Coronary artery (tissue), 2 donors: ENCODE measurements at regions not wholly inside any gene's neighbourhood (a gene's known extent, or its start where the extent isn't known, plus 50 kb on each side); places are given as distances from the start of the nearest gene placed in this dataset.
A peak's percentile ranks its signal among the peaks of the same experiment; 100 is the strongest.

ENCODE experiments used
- DNase-seq: peaks from one replicate; pipeline ENCODE4 v3.0.0-alpha.2; 2017; ENCODE audit warnings: low spot score
- H3K27ac ChIP-seq, 2 donors: fragments of 200-600 bp; sonication (generic); one replicate each; pipeline ENCODE4 v1.5.1; 2016 to 2019
- H3K4me3 ChIP-seq: fragments of 200-600 bp; sonication (generic); 2 replicates; pipeline ENCODE4 v1.5.1; 2016; ENCODE audit warnings: mild to moderate bottlenecking, moderate library complexity
- TF ChIP-seq, protein P1 (sequence below): fragments of 200-600 bp; sonication (generic); IDR thresholded peaks from one replicate; pipeline ENCODE4 v1.5.1; 2019; ENCODE audit warnings: antibody characterized with exemption

DNA sequence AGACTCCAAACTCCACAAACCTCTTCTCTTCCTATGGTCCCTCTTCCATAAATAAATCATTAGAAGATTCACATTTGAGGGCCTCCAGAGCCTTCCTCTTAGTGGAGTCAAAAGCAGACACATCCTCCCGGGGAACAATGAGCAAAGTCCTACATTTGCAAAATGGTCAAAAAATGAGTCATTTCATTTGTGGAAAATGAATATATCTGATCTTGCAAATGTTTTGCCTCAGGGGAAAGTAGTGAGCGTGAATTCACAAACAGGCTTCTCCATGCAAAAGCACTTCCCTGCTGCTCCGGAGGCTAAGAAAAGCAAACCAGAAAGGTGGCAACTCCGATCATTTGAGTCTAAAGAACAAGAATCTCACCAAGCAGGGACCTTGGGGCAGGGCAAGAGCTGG lies 86.7 kb upstream of the IQSEC1 start:
- Histone ChIP-seq H3K4me3 (no peak overlapping the region), H3K27ac (no peak overlapping the region)
- no peak for DNase-seq
- TF ChIP-seq, protein P1, sequence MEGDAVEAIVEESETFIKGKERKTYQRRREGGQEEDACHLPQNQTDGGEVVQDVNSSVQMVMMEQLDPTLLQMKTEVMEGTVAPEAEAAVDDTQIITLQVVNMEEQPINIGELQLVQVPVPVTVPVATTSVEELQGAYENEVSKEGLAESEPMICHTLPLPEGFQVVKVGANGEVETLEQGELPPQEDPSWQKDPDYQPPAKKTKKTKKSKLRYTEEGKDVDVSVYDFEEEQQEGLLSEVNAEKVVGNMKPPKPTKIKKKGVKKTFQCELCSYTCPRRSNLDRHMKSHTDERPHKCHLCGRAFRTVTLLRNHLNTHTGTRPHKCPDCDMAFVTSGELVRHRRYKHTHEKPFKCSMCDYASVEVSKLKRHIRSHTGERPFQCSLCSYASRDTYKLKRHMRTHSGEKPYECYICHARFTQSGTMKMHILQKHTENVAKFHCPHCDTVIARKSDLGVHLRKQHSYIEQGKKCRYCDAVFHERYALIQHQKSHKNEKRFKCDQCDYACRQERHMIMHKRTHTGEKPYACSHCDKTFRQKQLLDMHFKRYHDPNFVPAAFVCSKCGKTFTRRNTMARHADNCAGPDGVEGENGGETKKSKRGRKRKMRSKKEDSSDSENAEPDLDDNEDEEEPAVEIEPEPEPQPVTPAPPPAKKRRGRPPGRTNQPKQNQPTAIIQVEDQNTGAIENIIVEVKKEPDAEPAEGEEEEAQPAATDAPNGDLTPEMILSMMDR: no peak

DNA sequence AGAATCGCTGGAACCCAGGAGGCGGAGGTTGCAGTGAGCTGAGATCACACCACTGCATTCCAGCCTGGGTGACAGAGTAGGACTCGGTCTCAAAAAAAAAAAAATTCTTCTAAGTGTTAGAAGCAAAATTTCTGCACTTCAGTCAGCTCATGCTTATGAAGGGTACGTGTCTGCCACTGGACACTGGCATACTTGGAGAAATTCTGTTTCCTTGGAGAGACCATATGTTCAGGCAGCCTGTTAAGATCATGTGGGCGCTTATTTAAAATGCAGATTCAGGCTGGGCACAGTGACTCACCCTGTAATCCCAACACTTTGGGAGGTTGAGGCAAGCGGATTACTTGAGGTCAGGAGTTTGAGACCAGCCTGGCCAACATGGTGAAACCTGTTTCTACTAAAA lies 85.6 kb upstream of the IQSEC1 start:
- Histone ChIP-seq H3K4me3 (no peak overlapping the region), H3K27ac (no peak overlapping the region)
- no peak for DNase-seq
- TF ChIP-seq, protein P1: no peak

DNA sequence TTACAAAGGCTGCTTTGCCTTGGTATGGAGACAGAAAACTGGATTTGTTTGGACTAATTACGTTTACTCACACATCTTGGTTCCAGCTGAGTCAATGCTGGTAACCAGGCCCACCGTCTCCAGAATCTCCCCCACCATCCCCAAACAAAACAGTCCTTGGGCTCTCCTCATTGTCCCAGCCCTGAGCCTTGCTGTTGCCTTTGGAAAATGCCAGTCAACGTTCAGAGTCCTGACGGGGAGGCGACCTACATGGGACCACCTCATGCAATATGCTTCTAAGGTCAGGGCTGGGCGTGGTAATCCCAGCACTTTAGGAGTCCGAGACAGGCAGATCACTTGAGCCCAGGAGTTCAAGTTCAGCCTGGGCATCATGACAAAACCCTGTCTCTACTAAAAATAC lies 85.2 kb upstream of the IQSEC1 start:
- no peak for DNase-seq
- Histone ChIP-seq H3K27ac (no peak overlapping the region), H3K4me3 (no peak overlapping the region)
- TF ChIP-seq, protein P1: no peak

DNA sequence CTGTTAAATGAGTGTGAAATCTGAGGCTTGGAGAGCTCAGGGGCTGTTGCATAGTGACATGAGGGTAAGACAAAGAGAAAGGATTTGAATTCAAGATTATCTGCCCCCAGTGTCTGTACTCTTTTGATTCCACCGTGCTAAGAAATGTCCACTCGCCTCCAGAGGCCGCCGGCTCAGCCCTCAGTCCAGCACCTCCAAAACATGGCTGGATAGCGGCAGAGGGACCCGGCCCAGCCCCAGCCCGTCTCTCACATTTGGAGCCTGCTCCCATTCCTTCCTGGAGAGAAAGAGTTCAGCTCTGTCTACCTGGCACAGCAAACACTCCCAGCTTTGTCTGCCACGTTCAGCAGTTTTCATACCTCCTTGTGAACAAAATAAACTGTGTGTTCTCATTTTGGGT lies 84.8 kb upstream of the IQSEC1 start:
- Histone ChIP-seq H3K27ac (no peak overlapping the region), H3K4me3 (no peak overlapping the region)
- TF ChIP-seq, protein P1: no peak
- DNase-seq: no peak

DNA sequence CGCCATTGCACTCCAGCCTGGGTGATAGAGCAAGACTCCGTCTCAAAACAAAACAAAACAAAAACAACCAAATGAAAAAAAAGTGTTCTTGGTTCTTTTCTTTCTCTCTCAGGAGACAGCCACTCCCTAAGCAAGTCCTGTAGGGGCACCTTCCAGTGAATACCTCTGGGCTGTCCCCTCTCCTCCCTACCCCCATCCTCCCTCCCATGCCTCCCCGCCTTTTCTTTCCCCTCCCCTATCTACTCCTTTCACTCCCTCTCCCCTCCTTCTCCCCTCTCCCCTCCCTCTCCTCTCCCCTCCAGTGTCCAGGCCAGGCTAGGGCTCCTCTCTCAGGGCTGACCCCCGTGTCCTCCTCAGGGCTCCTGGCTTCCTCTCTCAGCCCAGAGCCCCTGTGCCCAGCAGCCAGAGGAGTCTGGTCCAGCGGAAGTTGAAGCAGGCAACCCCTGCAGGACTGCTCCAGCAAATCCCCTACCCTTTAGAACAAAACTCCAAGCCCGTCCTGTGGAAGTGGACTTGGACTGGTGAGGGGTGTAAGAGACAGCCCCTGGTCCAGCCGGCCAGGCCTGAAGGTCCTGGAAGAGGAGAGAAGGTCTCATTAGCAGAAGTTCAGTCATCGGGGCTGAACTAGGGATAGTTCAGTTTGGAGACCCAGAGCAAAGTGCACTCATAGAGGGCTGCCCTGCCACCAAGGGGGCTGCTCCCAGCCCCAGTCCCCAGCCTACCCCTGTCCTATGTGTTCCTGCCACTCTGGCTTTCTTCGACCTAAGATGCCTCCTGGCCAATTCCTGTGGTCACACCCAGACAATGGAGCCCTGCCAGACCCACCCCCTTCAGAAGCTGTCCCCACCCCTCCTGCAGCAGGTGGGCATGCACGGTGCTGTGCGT lies 79.8 kb upstream of the IQSEC1 start:
- Histone ChIP-seq H3K27ac (no peak overlapping the region), H3K4me3 (no peak overlapping the region)
- TF ChIP-seq, protein P1: no peak
- peak; percentile 17 for DNase-seq

DNA sequence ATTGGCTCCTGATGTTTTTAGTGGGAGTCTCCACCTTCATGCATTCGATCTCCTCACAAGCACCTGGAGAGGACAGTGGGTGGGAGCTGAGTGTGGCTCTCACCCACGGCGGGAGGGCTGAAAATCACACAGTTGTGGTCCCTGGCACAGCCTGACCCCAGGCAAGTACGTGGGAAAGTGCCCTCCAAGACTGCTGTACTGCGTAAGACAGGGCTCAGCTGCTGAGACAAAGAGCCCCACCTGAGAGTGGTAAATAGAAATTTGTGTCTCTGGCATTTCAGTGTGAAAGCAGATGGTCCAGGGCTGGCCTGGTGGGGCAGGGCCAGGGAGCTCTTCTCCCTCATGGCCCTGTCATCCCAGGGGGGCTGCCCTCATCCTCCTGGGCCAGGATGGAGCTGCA lies 77.4 kb upstream of the IQSEC1 start:
- DNase-seq: peak; percentile 38
- TF ChIP-seq, protein P1: no peak
- H3K27ac ChIP-seq: no peak overlapping the region
- no peak overlapping the region for H3K4me3 ChIP-seq
